Body of pancreas (tissue), 4 donors: ENCODE measurements at regions not wholly inside any gene's neighbourhood (a gene's known extent, or its start where the extent isn't known, plus 50 kb on each side); places are given as distances from the start of the nearest gene placed in this dataset.

ENCODE experiments used
- CTCF ChIP-seq, 7 experiments: fragments of 450-650 bp in 4 of 7; fragments of 200-600 bp in 3 of 7; sonication (generic) in 3 of 7; IDR thresholded peaks; one replicate each; pipeline ENCODE4 v1.5.1; 2016 to 2019; ENCODE audit warnings: antibody characterized with exemption in 7 of 7
- POLR2A ChIP-seq, 3 donors: fragments of 450-650 bp; IDR thresholded peaks; one replicate each; pipeline ENCODE4 v1.6.1; 2016; ENCODE audit warnings: antibody characterized with exemption in 3 of 3, mild to moderate bottlenecking in 2 of 3

GRCh38 chr3:194906229-194906629 is 220.5 kb downstream of the FAM43A start:
- TF ChIP-seq CTCF (IDR thresholded peaks at IDR 0.05) (no peak), POLR2A (IDR thresholded peaks at IDR 0.05) (no peak)
